ENCODE measurements at regions not wholly inside any gene's neighbourhood (a gene's known extent, or its start where the extent isn't known, plus 50 kb on each side); places are given as distances from the start of the nearest gene placed in this dataset.

DNA sequence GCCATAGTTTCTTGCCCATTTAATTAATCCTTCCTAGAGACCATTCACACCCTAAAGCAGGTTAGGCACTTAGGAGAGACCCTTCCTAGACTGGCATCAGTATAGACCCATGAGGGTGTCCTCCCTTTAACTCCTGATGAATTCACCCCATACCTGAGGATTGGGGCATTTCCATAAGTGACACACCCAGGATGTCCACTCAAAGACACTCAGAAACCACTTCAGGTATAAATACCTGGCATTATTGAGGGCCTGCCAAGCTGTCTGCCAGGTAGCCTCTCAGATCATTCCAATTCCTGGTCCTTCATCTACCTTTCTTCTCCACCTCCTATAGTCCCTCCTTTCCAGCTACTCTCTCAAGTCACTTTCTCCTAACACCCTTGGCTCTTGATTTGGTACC lies 57.5 kb upstream of the SLC14A2 start:
- no peak for DNase-seq
- no peaks in the 10 kb centered on the region for H3K27me3 ChIP-seq
- H3K4me3 ChIP-seq (ENCODE audit: low read depth, low read length), result no peak overlapping the region
- no peaks in the 10 kb centered on the region for H3K9me3 ChIP-seq
- H3K4me1 ChIP-seq, result no peaks in the 10 kb centered on the region
- H3K36me3 ChIP-seq, result no peaks in the 10 kb centered on the region
- TF ChIP-seq, protein P1, sequence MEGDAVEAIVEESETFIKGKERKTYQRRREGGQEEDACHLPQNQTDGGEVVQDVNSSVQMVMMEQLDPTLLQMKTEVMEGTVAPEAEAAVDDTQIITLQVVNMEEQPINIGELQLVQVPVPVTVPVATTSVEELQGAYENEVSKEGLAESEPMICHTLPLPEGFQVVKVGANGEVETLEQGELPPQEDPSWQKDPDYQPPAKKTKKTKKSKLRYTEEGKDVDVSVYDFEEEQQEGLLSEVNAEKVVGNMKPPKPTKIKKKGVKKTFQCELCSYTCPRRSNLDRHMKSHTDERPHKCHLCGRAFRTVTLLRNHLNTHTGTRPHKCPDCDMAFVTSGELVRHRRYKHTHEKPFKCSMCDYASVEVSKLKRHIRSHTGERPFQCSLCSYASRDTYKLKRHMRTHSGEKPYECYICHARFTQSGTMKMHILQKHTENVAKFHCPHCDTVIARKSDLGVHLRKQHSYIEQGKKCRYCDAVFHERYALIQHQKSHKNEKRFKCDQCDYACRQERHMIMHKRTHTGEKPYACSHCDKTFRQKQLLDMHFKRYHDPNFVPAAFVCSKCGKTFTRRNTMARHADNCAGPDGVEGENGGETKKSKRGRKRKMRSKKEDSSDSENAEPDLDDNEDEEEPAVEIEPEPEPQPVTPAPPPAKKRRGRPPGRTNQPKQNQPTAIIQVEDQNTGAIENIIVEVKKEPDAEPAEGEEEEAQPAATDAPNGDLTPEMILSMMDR (IDR thresholded peaks at IDR 0.05; ENCODE audit: low read depth, low read length), result no peak

DNA sequence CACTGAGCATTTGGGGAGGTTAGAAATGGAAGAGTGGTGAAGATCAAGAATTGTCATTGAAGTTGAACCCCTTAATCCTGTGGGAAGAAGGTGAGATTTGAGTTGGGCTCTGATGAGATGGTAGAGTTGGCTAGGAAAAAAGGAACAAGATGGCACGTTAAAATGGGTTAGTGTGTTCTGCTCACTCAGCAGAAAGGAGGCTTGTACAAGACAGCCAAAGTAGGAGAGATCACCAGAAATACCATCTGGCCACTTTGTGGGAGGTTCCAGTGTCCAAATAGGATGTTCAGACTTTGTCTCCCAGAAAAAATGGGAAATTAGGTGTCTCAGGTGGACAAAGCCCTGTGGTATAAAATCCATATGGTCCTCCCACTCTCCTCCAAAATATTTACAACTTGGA lies 56.0 kb upstream of the SLC14A2 start:
- no peak for DNase-seq
- H3K27me3 ChIP-seq, result no peaks in the 10 kb centered on the region
- TF ChIP-seq, protein P1 (IDR thresholded peaks at IDR 0.05; ENCODE audit: low read depth, low read length), result no peak
- no peaks in the 10 kb centered on the region for H3K36me3 ChIP-seq
- no peaks in the 10 kb centered on the region for H3K4me1 ChIP-seq
- H3K9me3 ChIP-seq, result no peaks in the 10 kb centered on the region
- H3K4me3 ChIP-seq (ENCODE audit: low read depth, low read length), result no peak overlapping the region

DNA sequence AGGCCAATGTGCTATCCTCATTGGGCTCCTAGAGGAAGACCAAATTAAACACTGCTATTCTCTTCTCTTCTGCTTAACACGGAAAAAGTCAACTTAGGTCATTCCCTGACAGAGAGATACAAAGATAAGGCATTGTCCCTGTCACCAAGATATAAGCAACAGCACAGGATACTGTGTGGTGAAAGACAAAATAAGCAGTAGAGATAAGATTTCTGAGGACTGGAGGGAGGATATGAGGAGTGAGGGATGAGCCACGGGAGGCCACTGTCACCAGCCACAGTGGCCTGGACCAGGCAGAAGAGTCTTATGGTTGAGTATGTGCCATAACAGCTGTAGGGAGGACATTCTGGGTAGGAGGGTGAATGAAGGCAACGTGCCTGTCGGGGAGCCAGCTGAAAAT lies 54.4 kb upstream of the SLC14A2 start:
- Histone ChIP-seq H3K27me3 (no peaks in the 10 kb centered on the region), H3K4me1 (no peaks in the 10 kb centered on the region), H3K9me3 (no peaks in the 10 kb centered on the region), H3K36me3 (no peaks in the 10 kb centered on the region), H3K4me3 (ENCODE audit: low read depth, low read length) (no peak overlapping the region)
- no peak for DNase-seq
- TF ChIP-seq, protein P1 (IDR thresholded peaks at IDR 0.05; ENCODE audit: low read depth, low read length), result no peak

DNA sequence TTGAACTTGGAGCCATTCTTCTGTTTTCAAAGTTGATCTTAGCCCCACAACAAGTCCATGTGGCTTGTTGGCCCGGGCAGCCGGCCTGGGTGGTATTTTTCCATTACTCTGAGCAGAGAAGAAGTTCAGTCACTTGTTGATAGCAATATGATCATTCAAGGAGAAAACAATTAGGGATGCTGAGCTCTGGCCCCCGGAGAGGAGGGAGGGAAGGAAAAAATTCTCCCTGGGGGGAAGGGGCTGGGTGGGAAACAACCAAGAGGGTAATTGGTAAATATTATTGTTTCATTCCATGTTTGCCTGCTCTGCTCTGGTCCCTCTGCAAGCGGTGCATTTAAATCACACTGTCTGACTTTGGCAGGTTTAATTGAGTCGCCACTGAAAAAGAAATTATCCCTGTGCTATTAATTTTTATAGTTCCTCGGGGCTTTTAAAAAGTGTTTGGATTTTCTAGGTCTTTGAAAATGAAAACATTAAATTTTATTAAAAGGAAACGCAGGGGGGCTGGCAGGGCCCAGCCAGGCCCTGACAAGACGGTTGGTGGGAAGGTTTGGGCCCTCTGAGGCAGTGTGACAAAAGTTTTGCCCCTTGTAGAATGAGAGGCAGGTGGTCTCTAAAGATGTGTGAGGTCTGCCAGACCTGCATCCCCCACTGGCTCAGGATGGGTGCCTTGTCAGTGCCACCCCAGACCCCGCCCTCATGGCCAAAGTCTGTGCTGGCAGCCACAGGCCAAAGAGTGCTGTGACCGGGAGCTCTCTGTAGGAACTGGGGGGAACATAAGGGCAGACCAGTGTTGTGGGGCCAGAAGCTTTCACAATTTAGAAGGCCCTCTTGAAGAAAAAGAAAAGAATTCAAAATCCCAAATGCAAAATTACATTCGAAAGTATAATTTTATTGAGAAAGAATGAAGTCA lies 52.5 kb upstream of the SLC14A2 start:
- Histone ChIP-seq H3K9me3 (no peaks in the 10 kb centered on the region), H3K4me3 (ENCODE audit: low read depth, low read length) (no peak overlapping the region), H3K36me3 (no peaks in the 10 kb centered on the region), H3K27me3 (no peaks in the 10 kb centered on the region), H3K4me1 (no peaks in the 10 kb centered on the region)
- DNase-seq, result no peak
- TF ChIP-seq, protein P1 (IDR thresholded peaks at IDR 0.05; ENCODE audit: low read depth, low read length), result no peak

DNA sequence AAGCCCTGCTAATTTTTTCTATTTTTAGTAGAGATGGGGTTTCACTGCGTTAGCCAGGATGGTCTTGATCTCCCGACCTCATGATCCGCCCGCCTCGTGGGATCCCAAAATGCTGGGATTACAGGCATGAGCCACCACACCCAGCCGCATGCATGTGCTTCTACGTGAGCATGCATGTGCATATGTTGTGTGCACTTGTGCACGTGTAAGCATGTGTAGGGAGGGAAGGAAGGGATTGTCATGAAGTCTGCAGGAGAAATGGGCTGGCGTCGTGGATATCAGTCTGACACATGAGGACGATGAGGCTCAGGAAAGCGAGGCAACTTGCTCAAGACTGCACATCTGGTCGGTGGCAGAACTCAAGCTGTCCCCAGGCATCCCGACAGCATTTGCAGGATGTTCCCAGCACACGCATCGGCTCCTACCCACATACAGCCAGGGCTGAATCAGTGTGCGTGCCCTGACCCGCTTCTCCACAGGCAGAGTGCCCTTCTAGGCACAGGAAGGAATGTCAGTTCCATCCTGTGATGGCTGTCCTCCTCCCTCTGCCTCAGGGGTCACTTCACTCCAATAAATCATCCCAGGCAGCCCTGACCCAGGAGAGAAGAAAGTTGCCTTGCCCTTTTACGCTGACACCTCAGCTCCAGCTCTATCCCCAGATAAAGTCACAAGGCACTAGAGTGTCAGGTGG lies 49.9 kb upstream of the SLC14A2 start:
- DNase-seq, result no peak
- H3K4me1 ChIP-seq, result no peaks in the 10 kb centered on the region
- TF ChIP-seq, protein P1 (IDR thresholded peaks at IDR 0.05; ENCODE audit: low read depth, low read length), result no peak
- H3K27me3 ChIP-seq, result no peaks in the 10 kb centered on the region
- H3K9me3 ChIP-seq, result no peaks in the 10 kb centered on the region
- no peak overlapping the region for H3K4me3 ChIP-seq (ENCODE audit: low read depth, low read length)
- H3K36me3 ChIP-seq, result no peaks in the 10 kb centered on the region

Measured in BE2C (cell line).